SK-N-MC (cell line): ENCODE measurements at regions not wholly inside any gene's neighbourhood (a gene's known extent, or its start where the extent isn't known, plus 50 kb on each side); places are given as distances from the start of the nearest gene placed in this dataset.

Experiments used
- EZH2 ChIP-seq: fragments of 200-600 bp; sonication (generic); IDR thresholded peaks from one replicate; pipeline ENCODE4 v1.6.1; 2017; ENCODE audit warnings: antibody characterized with exemption
- POLR2AphosphoS5 ChIP-seq: IDR thresholded peaks from 2 replicates; pipeline ENCODE4 v1.6.1; 2012; ENCODE audit warnings: mild to moderate bottlenecking, low read depth, low read length, borderline replicate concordance

DNA sequence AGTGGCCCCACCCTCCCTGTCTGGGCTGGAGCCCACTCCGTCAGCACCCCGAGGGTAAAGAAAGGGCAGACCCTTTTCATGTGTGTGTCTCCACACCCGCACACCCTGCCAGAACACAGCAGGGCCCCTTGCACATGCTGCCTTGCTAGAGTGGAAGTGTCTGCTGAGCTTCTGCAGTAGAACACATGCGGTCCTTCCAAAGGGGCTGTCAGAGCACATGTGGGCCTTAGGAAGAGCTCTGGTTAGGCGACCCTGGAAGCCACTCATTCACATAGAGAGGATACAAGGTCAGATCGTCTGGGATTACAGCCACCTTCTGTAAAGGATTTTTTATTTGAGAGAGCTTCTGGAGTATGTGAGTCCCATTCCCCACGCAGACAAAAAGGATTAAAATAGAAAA, 613.2 kb upstream of the RAB6C start:
- TF ChIP-seq EZH2 (no peak), POLR2AphosphoS5 (no peak)
